OCI-LY1 (cell line): ENCODE measurements at regions not wholly inside any gene's neighbourhood (a gene's known extent, or its start where the extent isn't known, plus 50 kb on each side); places are given as distances from the start of the nearest gene placed in this dataset.

ENCODE experiments used
- EZH2 ChIP-seq: fragments of 200-600 bp; sonication (generic), shearing (Covaris generic); IDR thresholded peaks from 2 replicates; pipeline ENCODE4 v1.8.0; 2017; ENCODE audit warnings: borderline replicate concordance, mixed run types, mild to moderate bottlenecking, antibody characterized with exemption, low read length, moderate library complexity, mixed read lengths
- TF ChIP-seq, protein P1 (sequence below): fragments of 200-600 bp; sonication (generic), shearing (Covaris generic); IDR thresholded peaks from 2 replicates; pipeline ENCODE4 v1.5.1; 2017; ENCODE audit warnings: mild to moderate bottlenecking, antibody characterized with exemption, low read length, moderate library complexity, mixed read lengths

DNA sequence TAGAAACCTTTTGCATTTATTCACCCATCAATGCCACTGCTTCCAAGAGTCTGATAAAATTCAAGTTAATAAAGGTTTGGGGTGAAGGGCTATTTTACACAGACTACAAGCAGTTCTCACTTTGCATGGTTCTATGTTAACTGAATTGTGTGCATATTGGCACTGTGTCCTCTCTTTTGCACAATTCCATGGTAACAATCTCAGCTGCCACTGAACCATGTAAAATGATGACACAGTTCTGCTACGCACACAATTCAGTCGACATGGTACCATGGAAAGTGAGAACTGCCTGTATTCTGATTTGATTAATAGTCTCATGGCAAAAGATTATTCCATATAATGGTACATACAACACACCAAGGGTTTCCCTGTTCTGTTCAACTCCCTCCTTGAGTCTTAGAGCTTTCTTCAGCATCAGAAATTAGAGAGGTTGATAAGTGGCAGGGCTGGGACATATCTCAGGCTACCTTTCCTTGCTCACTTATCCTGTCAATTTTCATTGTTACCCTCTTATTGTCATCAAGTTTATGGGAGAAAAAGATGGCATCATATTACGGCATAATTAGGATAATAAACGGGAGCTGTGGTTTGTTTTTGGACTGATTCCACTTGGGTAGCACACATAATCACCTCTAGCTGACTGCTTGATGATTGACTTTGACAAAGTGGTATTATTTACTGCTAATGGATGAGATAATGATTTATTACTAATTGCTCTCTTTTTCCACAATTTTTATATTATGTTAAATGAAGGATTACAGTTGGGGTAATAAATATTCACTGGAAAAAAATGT, 139.3 kb upstream of the CREB1 start:
- TF ChIP-seq, protein P1, sequence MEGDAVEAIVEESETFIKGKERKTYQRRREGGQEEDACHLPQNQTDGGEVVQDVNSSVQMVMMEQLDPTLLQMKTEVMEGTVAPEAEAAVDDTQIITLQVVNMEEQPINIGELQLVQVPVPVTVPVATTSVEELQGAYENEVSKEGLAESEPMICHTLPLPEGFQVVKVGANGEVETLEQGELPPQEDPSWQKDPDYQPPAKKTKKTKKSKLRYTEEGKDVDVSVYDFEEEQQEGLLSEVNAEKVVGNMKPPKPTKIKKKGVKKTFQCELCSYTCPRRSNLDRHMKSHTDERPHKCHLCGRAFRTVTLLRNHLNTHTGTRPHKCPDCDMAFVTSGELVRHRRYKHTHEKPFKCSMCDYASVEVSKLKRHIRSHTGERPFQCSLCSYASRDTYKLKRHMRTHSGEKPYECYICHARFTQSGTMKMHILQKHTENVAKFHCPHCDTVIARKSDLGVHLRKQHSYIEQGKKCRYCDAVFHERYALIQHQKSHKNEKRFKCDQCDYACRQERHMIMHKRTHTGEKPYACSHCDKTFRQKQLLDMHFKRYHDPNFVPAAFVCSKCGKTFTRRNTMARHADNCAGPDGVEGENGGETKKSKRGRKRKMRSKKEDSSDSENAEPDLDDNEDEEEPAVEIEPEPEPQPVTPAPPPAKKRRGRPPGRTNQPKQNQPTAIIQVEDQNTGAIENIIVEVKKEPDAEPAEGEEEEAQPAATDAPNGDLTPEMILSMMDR, result no peak
- no peak for TF ChIP-seq EZH2
